Right atrium auricular region (tissue), 2 donors: ENCODE measurements at regions not wholly inside any gene's neighbourhood (a gene's known extent, or its start where the extent isn't known, plus 50 kb on each side); places are given as distances from the start of the nearest gene placed in this dataset.
A peak's percentile ranks its signal among the peaks of the same experiment; 100 is the strongest.

ENCODE experiments used
- DNase-seq: peaks from one replicate; pipeline ENCODE4 v3.0.0-alpha.2; 2019; ENCODE audit warnings: low spot score
- H3K27ac ChIP-seq, 2 donors: fragments of 200-600 bp; sonication (generic); 1 replicate in 1 of 2; 2 replicates in 1 of 2; pipeline ENCODE4 v1.5.1; 2016 to 2019
- H3K27me3 ChIP-seq, 2 donors: fragments of 200-600 bp; sonication (generic); one replicate each; pipeline versions ENCODE4 v1.5.1 to v1.6.0; 2017 to 2019
- H3K36me3 ChIP-seq: fragments of 200-600 bp; sonication (generic); one replicate; pipeline ENCODE4 v1.5.1; 2016
- H3K4me1 ChIP-seq, 2 donors: fragments of 200-600 bp; sonication (generic); one replicate each; pipeline versions ENCODE4 v1.5.1 to v1.6.0; 2017 to 2019
- H3K4me3 ChIP-seq, 2 donors: fragments of 200-600 bp; sonication (generic); 1 replicate in 1 of 2; 2 replicates in 1 of 2; pipeline ENCODE4 v1.5.1; 2017 to 2019; ENCODE audit warnings: mild to moderate bottlenecking in 1 of 2, moderate library complexity in 1 of 2
- H3K9me3 ChIP-seq, 2 donors: fragments of 200-600 bp; sonication (generic); one replicate each; pipeline ENCODE4 v1.5.1; 2019
- CTCF ChIP-seq, 2 donors: fragments of 200-600 bp; sonication (generic); IDR thresholded peaks; one replicate each; pipeline ENCODE4 v1.5.1; 2019; ENCODE audit warnings: antibody characterized with exemption in 2 of 2

GRCh38 chr2:41912776-41913175 lies 135.0 kb upstream of the PKDCC start:
- H3K27me3 ChIP-seq = no peaks in the 10 kb centered on the region

GRCh38 chr2:41913311-41913710 lies 134.5 kb upstream of the PKDCC start:
- Histone ChIP-seq H3K27me3 (no peaks in the 10 kb centered on the region), H3K4me3 (no peak overlapping the region), H3K36me3 (no peaks in the 10 kb centered on the region), H3K9me3 (no peaks in the 10 kb centered on the region), H3K27ac (peak overlapping the region in 1 of 2 donors; percentile 63), H3K4me1 (no peaks in the 10 kb centered on the region)
- DNase-seq = no peak
- no peak for TF ChIP-seq CTCF (IDR thresholded peaks at IDR 0.05)

More at GRCh38 chr2:41912776-41913175, 135.0 kb upstream of the PKDCC start:
- H3K36me3 ChIP-seq = no peaks in the 10 kb centered on the region
- no peak for DNase-seq
- no peak for TF ChIP-seq CTCF (IDR thresholded peaks at IDR 0.05)
- H3K9me3 ChIP-seq = no peaks in the 10 kb centered on the region
- H3K4me1 ChIP-seq = no peaks in the 10 kb centered on the region
- H3K4me3 ChIP-seq = no peak overlapping the region
- peak overlapping the region in 1 of 2 donors; percentile 45 for H3K27ac ChIP-seq

- Histone ChIP-seq H3K36me3 (no peaks in the 10 kb centered on the region), H3K4me3 (no peak overlapping the region), H3K4me1 (no peaks in the 10 kb centered on the region), H3K9me3 (no peaks in the 10 kb centered on the region), H3K27me3 (no peaks in the 10 kb centered on the region), H3K27ac (peak overlapping the region in 1 of 2 donors; percentile 63)
- no peak for DNase-seq
- TF ChIP-seq CTCF (IDR thresholded peaks at IDR 0.05) = no peak
Observed at GRCh38 chr2:41913921-41914609, 133.8 kb upstream of the PKDCC start.

GRCh38 chr2:41914936-41915335 lies 132.9 kb upstream of the PKDCC start:
- DNase-seq = no peak
- Histone ChIP-seq H3K4me1 (no peaks in the 10 kb centered on the region), H3K4me3 (no peak overlapping the region), H3K9me3 (no peaks in the 10 kb centered on the region), H3K27me3 (no peaks in the 10 kb centered on the region), H3K36me3 (no peaks in the 10 kb centered on the region), H3K27ac (peak overlapping the region in 1 of 2 donors; percentile 56)
- no peak for TF ChIP-seq CTCF (IDR thresholded peaks at IDR 0.05)

- Histone ChIP-seq H3K27me3 (no peaks in the 10 kb centered on the region), H3K27ac (no peak overlapping the region), H3K4me3 (no peak overlapping the region), H3K9me3 (no peaks in the 10 kb centered on the region), H3K36me3 (no peaks in the 10 kb centered on the region), H3K4me1 (no peaks in the 10 kb centered on the region)
- no peak for DNase-seq
- TF ChIP-seq CTCF (IDR thresholded peaks at IDR 0.05) = no peak
Observed at GRCh38 chr2:41916177-41916576, 131.6 kb upstream of the PKDCC start.

GRCh38 chr2:41917587-41917986 lies 130.2 kb upstream of the PKDCC start:
- no peak for DNase-seq
- TF ChIP-seq CTCF (IDR thresholded peaks at IDR 0.05) = no peak
- H3K4me1 ChIP-seq = peaks cover 0 to 5% of the 10 kb centered on the region in 2 donors

More at GRCh38 chr2:41917587-41917986, 130.2 kb upstream of the PKDCC start:
- no peaks in the 10 kb centered on the region for H3K36me3 ChIP-seq
- no peaks in the 10 kb centered on the region for H3K9me3 ChIP-seq
- no peak overlapping the region for H3K27ac ChIP-seq
- H3K4me3 ChIP-seq = no peak overlapping the region
- no peaks in the 10 kb centered on the region for H3K27me3 ChIP-seq
